MM.1S (cell line): ENCODE measurements at regions not wholly inside any gene's neighbourhood (a gene's known extent, or its start where the extent isn't known, plus 50 kb on each side); places are given as distances from the start of the nearest gene placed in this dataset.

Source experiments
- CTCF ChIP-seq: fragments of 300-600 bp; sonication (generic); IDR thresholded peaks from 2 replicates; pipeline ENCODE4 v1.5.1; 2016; ENCODE audit warnings: antibody characterized with exemption, low read length, mixed read lengths
- EZH2 ChIP-seq: fragments of 300-600 bp; sonication (generic); optimal IDR thresholded peaks from 2 replicates; pipeline ENCODE3; 2017; ENCODE audit warnings: low read depth, mild to moderate bottlenecking, antibody characterized with exemption, low read length, mixed read lengths
- EZH2phosphoT487 ChIP-seq: fragments of 300-600 bp; sonication (generic); IDR thresholded peaks from 2 replicates; pipeline ENCODE4 v1.6.1; 2018; ENCODE audit warnings: antibody characterized with exemption, low read length

- no peak for TF ChIP-seq EZH2
- no peak for TF ChIP-seq CTCF
- TF ChIP-seq EZH2phosphoT487 = no peak
Measured at GRCh38 chr14:83828406-83828805, 1701.5 kb upstream of the FLRT2 start.
